ENCODE measurements at regions not wholly inside any gene's neighbourhood (a gene's known extent, or its start where the extent isn't known, plus 50 kb on each side); places are given as distances from the start of the nearest gene placed in this dataset.

DNA sequence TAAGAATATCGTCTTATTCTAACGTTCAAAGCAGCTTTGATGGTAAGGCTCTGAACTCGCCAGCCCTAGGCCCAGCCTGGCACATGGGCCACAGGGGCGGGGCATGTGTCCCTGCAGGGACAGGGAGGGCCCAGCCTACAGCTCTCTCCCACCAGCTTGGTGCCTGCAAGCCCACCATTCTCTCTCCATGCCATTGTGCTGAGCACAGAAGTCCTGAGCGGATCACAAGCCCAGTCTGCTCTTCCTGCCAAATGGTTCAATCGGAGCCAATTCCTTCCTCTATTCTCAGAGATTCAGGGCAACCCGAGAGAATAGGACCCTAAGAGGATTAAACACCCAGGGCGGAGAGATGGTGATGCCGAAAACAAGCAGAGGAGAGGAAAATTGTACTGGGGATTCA lies 50.3 kb upstream of the APCDD1 start:
- TF ChIP-seq POLR2AphosphoS5 (IDR thresholded peaks at IDR 0.05) (no peak), POLR2A (IDR thresholded peaks at IDR 0.05) (no peak)
- TF ChIP-seq, protein P1, sequence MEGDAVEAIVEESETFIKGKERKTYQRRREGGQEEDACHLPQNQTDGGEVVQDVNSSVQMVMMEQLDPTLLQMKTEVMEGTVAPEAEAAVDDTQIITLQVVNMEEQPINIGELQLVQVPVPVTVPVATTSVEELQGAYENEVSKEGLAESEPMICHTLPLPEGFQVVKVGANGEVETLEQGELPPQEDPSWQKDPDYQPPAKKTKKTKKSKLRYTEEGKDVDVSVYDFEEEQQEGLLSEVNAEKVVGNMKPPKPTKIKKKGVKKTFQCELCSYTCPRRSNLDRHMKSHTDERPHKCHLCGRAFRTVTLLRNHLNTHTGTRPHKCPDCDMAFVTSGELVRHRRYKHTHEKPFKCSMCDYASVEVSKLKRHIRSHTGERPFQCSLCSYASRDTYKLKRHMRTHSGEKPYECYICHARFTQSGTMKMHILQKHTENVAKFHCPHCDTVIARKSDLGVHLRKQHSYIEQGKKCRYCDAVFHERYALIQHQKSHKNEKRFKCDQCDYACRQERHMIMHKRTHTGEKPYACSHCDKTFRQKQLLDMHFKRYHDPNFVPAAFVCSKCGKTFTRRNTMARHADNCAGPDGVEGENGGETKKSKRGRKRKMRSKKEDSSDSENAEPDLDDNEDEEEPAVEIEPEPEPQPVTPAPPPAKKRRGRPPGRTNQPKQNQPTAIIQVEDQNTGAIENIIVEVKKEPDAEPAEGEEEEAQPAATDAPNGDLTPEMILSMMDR (IDR thresholded peaks at IDR 0.05), result no peak

Data from breast epithelium (tissue), 3 donors.